HG03378 (cell line): ENCODE measurements at regions not wholly inside any gene's neighbourhood (a gene's known extent, or its start where the extent isn't known, plus 50 kb on each side); places are given as distances from the start of the nearest gene placed in this dataset.

ENCODE experiments used
- ATAC-seq: cut with Tn5 transposase; IDR thresholded peaks from one replicate; pipeline ENCODE4 v1.9.1; 2021; ENCODE audit warnings: mild to moderate bottlenecking, moderate library complexity; ENCODE audit not compliant: unreplicated experiment

DNA sequence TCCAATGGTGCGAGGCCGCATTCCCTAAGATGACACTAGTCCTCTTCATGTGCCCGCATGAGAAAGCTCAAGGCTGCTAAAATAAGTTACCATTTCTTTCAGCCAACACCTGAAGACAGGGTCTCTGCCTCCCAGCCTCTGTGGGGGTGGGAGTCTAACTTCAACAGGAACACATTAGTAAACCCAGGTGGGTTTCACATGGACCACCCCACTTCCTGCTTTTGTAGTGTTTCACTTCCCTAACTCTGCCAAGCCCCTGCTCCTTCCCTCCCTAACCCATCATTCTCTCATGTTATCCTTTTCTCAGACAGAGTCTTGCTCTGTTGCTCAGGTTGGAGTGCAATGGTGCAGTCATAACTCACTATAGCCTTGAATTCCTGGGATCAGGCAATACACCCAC lies 783.6 kb downstream of the UQCRFS1 start:
- ATAC-seq = no peak

DNA sequence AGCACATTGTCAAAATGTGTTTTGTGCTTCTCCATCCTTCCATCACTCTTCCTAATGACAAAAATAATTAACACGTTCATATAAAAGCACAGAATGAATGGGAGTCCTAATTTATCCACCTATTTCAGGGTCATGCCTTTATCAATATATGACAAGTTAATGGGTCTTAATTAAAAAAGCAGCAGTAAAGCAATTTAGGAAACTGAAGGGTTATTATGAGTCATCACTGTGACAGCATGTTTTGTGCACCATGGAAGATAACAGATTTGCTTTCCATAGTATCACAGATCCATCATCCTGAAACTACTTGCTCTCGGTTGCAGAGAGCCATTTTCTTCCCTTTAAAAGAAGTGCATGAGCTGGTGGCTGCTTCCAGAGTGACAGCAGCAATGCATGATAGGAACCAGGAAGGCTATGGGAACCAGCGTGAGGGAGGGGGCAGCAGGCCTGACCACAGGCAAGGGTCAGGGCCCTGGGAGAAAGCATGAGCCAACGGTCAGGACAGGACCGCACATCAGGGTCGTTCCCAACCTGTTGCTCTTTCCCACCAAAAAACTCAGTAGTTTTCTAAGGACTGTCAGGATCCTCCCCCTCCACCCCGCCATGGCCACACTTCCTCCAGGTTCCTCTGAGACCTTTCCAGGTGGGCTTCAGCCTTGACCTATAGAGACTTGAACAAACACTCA lies 784.1 kb downstream of the UQCRFS1 start:
- no peak for ATAC-seq

DNA sequence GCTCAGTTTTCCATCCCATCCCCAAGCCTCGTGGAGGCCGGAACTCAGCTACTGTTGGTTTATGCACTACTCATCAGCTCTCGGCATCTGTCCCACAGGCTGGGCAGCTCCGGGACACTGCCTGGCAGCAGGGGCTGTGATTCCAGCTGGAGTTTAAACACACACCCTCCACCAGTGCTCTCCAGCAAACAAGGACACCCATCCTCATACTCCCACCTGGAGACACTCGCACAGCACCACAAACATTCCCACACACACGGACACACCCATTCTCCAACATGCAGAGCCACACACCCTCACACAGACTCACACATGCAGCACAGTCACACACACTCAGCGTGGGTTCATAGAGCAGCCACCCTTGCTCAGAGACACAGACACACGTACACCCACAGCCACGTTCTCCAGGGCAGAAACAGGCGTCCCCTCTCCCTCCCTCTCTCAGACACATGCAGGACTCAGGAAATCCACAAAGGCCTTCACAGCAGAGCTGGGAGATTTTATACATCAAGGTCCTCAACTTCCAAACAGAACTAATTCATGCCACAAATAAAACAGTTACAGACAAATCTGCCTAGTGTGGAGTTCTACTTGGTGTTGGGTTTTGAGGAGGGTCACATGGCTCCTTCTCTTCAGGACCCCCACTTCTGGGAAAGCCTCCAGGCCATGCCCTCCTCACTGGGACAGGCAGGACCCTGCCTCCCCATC lies 785.4 kb downstream of the UQCRFS1 start:
- no peak for ATAC-seq

DNA sequence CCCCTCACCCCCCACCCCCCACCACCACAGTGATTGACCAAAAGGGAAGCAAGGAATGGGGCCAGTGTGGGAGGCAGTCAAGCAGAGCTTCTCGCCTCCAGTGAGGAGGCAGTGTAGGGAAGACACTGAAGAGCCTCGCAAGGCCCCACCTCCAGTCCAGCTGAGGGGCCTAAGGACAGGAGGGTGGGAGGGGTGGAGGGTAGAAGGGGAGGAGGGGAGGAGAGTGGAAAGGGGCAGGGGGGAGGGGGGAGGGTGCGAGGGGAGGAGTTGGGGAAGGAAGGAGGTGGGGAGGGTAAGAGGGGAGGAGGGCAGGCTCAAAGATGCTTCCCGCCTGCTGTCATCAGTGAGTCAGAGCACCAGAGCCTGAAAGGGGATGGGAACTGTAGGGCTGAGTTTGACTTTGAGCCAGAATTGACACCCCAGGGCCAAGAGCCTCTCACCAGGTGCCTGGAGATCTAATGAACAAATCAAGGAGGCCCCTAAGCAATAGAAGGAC lies 786.2 kb downstream of the UQCRFS1 start:
- no peak for ATAC-seq

- ATAC-seq = no peak
These were observed 786.7 kb downstream of the UQCRFS1 start for GRCh38 chr19:28426110-28426729.

DNA sequence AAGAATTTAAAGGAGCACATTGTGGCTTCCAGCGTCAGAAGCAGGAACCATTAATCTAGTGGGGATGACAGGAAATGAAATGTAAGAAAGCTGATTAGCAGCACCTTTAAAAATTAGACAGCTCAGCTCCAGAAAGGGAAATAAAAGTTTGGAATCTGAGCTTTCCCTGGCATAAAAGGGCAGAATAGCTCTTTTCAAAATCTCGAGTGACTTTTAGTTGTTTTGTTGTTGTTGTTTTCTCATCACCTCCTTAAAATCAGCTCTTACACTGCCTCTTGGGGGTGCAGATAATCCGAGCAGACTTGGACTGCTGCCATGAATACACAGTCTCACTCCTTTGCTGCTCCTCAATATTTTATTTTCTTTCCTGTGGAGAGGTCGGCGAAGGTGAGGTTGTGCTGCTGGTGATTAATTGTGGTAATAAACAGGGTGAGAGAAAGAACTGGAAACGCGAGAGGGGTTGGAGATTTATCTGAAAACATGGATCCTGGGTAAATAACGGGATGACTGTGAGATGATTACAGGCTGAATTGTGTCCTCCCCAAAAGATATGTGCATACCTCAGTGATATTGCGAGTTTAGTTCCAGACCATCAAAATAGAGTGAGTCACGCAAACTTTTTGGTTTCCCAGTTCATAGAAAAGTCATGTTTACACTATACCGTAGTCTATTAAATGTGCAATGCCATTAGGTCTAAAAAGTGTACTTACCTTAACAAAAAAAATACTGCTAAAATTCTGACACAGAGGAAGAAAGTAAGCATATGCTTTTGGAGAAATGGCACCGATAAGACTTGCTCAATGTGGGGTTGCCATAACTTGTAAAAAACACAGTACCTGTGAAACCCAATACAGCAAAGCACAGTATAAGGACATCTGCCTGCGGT lies 787.7 kb downstream of the UQCRFS1 start:
- no peak for ATAC-seq

DNA sequence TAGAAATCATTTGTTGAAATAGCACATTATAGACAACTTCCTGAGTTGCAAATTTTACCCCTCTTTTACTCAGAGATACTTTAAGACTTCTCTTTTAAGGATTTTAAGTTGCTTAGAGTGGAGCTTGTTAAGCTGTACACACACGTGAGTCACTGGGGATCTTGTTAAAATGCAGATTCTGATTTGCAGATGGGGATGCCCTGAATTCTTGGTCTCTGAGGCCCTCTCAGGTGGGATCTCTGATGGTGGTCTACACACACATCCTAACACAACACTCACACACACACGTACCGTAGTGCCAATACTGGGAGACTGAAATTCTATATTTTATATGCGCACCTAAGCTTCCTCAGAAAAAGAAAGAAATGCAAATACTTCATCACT lies 788.3 kb downstream of the UQCRFS1 start:
- ATAC-seq = no peak

DNA sequence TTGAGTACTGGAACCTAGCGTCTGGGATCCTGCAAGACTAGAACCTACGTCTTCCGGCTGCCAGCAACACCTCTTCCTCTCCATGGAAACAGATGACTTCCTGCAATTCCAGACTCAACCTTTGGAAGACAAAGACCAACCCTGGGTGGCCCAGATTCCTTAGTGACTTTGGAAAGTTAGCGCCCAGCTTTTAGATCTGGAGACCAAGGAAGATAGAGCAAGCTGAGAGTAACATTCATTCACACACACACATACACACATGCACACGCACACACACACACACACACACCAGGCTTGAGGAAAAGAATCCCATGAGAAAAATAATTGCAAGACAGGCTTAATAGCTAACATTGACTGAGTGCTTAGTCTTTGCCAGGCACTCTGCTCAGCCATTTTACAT lies 788.9 kb downstream of the UQCRFS1 start:
- ATAC-seq = no peak

GRCh38 chr19:28422791-28423650 lies 789.9 kb downstream of the UQCRFS1 start:
- ATAC-seq = no peak

GRCh38 chr19:28422046-28422445 lies 790.9 kb downstream of the UQCRFS1 start:
- ATAC-seq = no peak

GRCh38 chr19:28420811-28421550 lies 792.0 kb downstream of the UQCRFS1 start:
- no peak for ATAC-seq

GRCh38 chr19:28419312-28419711 lies 793.6 kb downstream of the UQCRFS1 start:
- ATAC-seq = no peak

DNA sequence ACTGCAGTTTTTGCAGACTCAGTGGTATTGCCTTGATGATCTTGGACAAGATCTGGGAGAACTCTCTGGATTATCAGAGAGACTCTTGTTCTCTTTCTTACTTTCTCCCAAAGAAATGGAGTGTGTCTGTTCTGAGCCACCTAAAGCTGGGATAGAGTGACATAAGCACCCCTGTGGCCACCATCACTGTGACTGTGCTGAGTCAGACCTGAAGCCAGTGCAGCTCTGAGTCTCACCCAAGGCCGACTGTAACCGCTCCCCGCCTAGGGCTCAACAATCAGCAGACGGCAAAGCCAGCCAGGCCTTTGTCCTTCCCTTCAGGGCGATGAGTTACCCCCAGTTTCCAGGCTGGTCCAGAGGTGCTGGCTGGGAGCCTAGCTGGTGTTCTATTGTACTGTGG lies 795.6 kb downstream of the UQCRFS1 start:
- no peak for ATAC-seq

DNA sequence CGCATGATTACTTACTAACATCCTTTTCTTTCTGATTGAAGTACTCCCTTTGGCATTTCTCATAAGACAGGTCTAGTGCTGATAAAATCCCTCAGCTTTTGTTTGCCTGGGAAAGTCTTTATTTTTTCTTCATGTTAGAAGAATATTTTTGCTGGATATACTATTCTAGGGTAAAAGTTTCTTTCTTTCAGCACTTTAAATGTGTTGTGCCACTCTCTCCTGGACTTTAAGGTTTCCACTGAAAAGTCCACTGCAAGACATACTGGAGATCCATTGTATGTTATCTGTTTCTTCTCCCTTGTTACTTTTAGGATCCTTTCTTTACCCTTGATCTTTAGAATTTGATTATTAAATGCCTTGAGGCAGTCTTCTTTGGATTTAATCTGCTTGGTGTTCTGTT lies 796.7 kb downstream of the UQCRFS1 start:
- no peak for ATAC-seq

DNA sequence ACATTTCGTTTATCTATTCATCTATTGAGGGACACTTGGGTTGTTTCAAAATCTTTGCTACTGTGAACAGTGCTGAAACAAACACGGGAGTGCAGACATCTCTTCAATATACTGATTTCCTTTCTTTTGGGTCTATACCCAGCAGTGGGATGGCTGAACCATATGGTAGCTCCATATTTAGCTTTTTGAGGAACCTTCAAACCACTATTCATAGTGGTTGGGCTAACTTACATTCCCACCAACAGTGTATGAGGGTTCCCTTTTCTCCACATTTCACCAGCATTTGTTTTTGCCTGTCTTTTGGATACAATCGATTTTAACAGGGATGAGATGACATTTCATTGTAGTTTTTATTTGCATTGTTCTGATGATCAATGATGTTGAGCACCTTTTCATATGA lies 798.2 kb downstream of the UQCRFS1 start:
- no peak for ATAC-seq

GRCh38 chr19:28409859-28410258 lies 803.1 kb downstream of the UQCRFS1 start:
- ATAC-seq = no peak

DNA sequence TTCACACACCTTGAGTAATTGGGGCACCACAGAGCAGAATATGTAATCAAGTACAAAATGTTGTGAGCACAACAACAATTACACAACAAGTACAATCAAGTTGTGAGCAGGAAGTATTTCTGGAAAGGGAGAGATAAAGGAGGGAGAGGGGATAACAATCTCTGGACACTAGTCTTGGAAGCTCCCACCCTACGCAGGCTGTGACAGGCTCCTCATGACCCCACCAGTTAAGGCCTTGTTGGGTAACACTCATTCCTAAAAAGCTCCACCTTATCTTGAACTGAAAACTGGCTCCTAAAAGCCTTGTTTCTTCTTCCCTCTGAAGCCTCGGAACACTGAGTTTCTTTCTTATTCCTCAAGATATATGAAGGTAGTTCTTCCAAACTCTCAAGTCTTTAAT lies 806.0 kb downstream of the UQCRFS1 start:
- ATAC-seq = no peak

- ATAC-seq = no peak
These were observed 807.6 kb downstream of the UQCRFS1 start for GRCh38 chr19:28405346-28405742.

- ATAC-seq = no peak
These were observed 808.5 kb downstream of the UQCRFS1 start for GRCh38 chr19:28404472-28404871.
